ENCODE measurements at regions not wholly inside any gene's neighbourhood (a gene's known extent, or its start where the extent isn't known, plus 50 kb on each side); places are given as distances from the start of the nearest gene placed in this dataset.

DNA sequence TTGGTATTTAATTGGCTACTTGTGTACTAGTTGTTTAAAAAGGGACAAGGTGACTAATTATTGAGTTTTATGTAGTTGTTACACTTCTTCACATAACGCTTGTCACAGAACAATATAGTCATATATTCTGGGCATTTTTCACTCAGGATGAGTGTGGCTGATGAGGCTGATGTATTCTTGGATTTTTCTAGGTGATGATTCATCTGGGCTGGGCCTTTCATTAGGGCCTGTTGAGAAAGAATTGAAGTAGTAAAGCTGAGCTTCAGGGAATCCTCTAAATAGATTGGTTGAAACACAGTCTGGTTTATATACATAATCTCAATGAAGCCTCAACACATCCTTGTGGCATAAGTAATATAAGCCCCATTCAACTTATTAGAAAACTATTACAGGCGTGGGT is 445.7 kb downstream of the DAD1 start:
- H4K20me1 ChIP-seq (ENCODE audit: insufficient read depth), result no peaks in the 10 kb centered on the region
- no peak overlapping the region for H2AFZ ChIP-seq
- no peaks in the 10 kb centered on the region for H3K27me3 ChIP-seq (replicated peaks; ENCODE audit: insufficient read depth)
- in situ Hi-C loops (cut with MboI), result no loop called here
- no peak overlapping the region for H3K4me3 ChIP-seq
- no peaks in the 10 kb centered on the region for H3K79me2 ChIP-seq (ENCODE audit: insufficient read depth)
- no peaks in the 10 kb centered on the region for H3K9me2 ChIP-seq (ENCODE audit: insufficient read depth)
- H3K4me1 ChIP-seq (ENCODE audit: insufficient read depth), result no peaks in the 10 kb centered on the region
- TF ChIP-seq EZH2 (IDR thresholded peaks at IDR 0.05; ENCODE audit: insufficient read depth, poor library complexity, severe bottlenecking) (no peak), EZH2phosphoT487 (IDR thresholded peaks at IDR 0.05; ENCODE audit: insufficient read depth, low read depth) (no peak)
- DNase-seq, result peak; percentile 18
- H3K27ac ChIP-seq, result no peak overlapping the region
- no peaks in the 10 kb centered on the region for H3F3A ChIP-seq (ENCODE audit: insufficient read depth)
- H3K9me3 ChIP-seq (ENCODE audit: low read depth), result no peaks in the 10 kb centered on the region
- H3K4me2 ChIP-seq (ENCODE audit: unreplicated experiment), result no peak overlapping the region
- no peaks in the 10 kb centered on the region for H3K36me3 ChIP-seq (ENCODE audit: low read depth)
- 38 to 48% methylated on average over 2 of the region's 2 CpGs for WGBS, 2 experiments (ENCODE audit: low coverage in 1 of 2, low lambda C conversion rate in 2 of 2, missing lambda C conversion rate in 2 of 2)
- H3K9ac ChIP-seq, result no peak overlapping the region

DNA sequence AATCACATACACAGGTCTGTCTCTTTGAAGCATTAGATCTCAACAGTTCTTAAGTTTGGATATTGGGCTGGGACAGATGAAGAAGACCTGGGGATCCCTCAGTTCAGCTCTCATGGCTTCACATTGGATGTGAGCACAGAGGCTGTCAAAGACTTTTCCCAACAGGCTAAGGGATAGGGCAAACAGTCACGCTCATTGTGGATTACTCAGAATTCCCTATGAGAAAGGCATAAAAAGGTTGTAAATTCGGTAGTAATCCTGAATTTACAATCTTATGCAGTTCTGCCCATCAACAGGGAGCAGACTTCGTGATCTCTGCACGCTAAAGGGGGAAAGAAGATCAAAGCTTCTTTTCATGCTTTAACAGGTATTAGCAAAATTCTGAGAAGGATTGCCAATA is 448.4 kb downstream of the DAD1 start:
- in situ Hi-C loops (cut with MboI), result no loop called here
- no peak for DNase-seq
- H3K27ac ChIP-seq, result no peak overlapping the region
- H2AFZ ChIP-seq, result no peak overlapping the region
- no peaks in the 10 kb centered on the region for H3K36me3 ChIP-seq (ENCODE audit: low read depth)
- H3K4me3 ChIP-seq, result no peak overlapping the region
- no peaks in the 10 kb centered on the region for H3F3A ChIP-seq (ENCODE audit: insufficient read depth)
- 25 to 28% methylated on average over 4 of the region's 4 CpGs for WGBS, 2 experiments (ENCODE audit: low coverage in 1 of 2, low lambda C conversion rate in 2 of 2, missing lambda C conversion rate in 2 of 2)
- TF ChIP-seq EZH2phosphoT487 (IDR thresholded peaks at IDR 0.05; ENCODE audit: insufficient read depth, low read depth) (no peak), EZH2 (IDR thresholded peaks at IDR 0.05; ENCODE audit: insufficient read depth, poor library complexity, severe bottlenecking) (no peak)
- no peaks in the 10 kb centered on the region for H3K4me1 ChIP-seq (ENCODE audit: insufficient read depth)
- no peaks in the 10 kb centered on the region for H4K20me1 ChIP-seq (ENCODE audit: insufficient read depth)
- no peaks in the 10 kb centered on the region for H3K79me2 ChIP-seq (ENCODE audit: insufficient read depth)
- no peaks in the 10 kb centered on the region for H3K9me2 ChIP-seq (ENCODE audit: insufficient read depth)
- no peak overlapping the region for H3K9ac ChIP-seq
- no peaks in the 10 kb centered on the region for H3K27me3 ChIP-seq (replicated peaks; ENCODE audit: insufficient read depth)
- H3K4me2 ChIP-seq (ENCODE audit: unreplicated experiment), result no peak overlapping the region
- peaks cover 3% of the 10 kb centered on the region for H3K9me3 ChIP-seq (ENCODE audit: low read depth)

DNA sequence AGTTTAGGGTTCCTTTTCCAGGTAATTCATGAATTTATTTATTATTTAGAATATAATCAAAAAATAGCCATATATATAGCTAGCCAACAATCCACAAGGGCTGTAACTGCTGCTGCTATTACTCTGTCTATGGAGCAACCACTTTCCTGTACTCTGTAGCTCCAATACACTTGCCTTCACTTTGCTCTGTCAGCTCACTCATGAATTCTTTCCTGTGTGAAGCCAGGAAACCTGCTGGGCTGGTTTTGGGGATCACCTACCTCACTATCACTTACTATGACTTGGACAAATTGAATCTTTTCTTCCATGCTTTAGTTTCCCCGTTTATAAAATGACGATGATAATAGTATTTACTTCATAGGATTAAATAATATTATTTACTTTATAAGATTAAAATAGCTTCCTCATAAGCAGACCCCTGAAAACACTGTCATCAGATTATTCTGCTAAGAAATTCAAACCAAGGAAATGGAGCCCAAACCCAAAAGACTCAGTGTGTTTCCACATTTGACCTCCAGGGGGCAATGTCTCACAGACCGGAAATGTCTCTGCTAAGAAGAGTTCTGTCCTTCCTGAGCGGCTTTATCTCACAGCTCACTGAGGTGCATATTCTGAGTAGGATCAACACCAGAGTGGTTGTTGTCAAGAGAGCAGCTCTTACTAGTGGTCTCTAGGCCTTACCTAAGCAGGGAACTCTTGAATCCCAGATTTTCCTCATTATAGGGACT is 457.1 kb downstream of the DAD1 start:
- Histone ChIP-seq H3K4me2 (ENCODE audit: unreplicated experiment) (no peak overlapping the region), H3F3A (ENCODE audit: insufficient read depth) (no peaks in the 10 kb centered on the region), H3K4me1 (ENCODE audit: insufficient read depth) (no peaks in the 10 kb centered on the region), H3K4me3 (no peak overlapping the region), H3K9me3 (ENCODE audit: low read depth) (peaks cover 6% of the 10 kb centered on the region), H3K9ac (no peak overlapping the region), H4K20me1 (ENCODE audit: insufficient read depth) (no peaks in the 10 kb centered on the region), H3K27me3 (replicated peaks; ENCODE audit: insufficient read depth) (no peaks in the 10 kb centered on the region), H3K79me2 (ENCODE audit: insufficient read depth) (no peaks in the 10 kb centered on the region), H3K36me3 (ENCODE audit: low read depth) (no peaks in the 10 kb centered on the region), H3K27ac (no peak overlapping the region), H3K9me2 (ENCODE audit: insufficient read depth) (no peaks in the 10 kb centered on the region), H2AFZ (no peak overlapping the region)
- TF ChIP-seq EZH2phosphoT487 (IDR thresholded peaks at IDR 0.05; ENCODE audit: insufficient read depth, low read depth), result no peak
- TF ChIP-seq EZH2 (IDR thresholded peaks at IDR 0.05; ENCODE audit: insufficient read depth, poor library complexity, severe bottlenecking), result no peak
- no peak for DNase-seq
- in situ Hi-C loops (cut with MboI), result no loop called here
- 48 to 53% methylated on average over 4 of the region's 4 CpGs for WGBS, 2 experiments (ENCODE audit: low coverage in 1 of 2, low lambda C conversion rate in 2 of 2, missing lambda C conversion rate in 2 of 2)

DNA sequence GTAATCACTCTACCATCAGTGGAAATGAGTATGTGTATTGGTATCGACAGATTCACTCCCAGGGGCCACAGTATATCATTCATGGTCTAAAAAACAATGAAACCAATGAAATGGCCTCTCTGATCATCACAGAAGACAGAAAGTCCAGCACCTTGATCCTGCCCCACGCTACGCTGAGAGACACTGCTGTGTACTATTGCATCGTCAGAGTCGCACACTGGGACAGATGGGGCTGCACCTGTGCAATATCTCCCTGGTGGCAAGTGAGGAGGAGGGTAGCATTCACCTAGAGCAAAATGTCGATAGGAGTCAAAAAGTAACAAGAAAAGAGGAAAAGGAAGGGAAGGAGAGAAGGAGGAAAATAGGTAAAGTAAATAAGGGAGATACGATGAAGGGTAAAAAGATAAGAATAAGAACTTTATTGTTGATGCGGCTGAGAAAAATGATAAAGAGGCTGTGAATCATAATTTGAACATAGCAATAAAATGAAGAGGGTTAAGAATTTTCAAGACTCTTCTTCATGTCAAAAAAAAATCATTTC is 450.5 kb upstream of the OR4E1 start:
- no peaks in the 10 kb centered on the region for H3K4me1 ChIP-seq (ENCODE audit: insufficient read depth)
- no peaks in the 10 kb centered on the region for H3K36me3 ChIP-seq (ENCODE audit: low read depth)
- DNase-seq, result no peak
- H3K9me2 ChIP-seq (ENCODE audit: insufficient read depth), result no peaks in the 10 kb centered on the region
- H3K27ac ChIP-seq, result no peak overlapping the region
- no peak overlapping the region for H3K4me2 ChIP-seq (ENCODE audit: unreplicated experiment)
- TF ChIP-seq EZH2phosphoT487 (IDR thresholded peaks at IDR 0.05; ENCODE audit: insufficient read depth, low read depth), result no peak
- in situ Hi-C loops (cut with MboI), result no loop called here
- 63 to 64% methylated on average over 8 of the region's 8 CpGs for WGBS, 2 experiments (ENCODE audit: low coverage in 1 of 2, low lambda C conversion rate in 2 of 2, missing lambda C conversion rate in 2 of 2)
- no peaks in the 10 kb centered on the region for H3K9me3 ChIP-seq (ENCODE audit: low read depth)
- H3K9ac ChIP-seq, result no peak overlapping the region
- no peaks in the 10 kb centered on the region for H3F3A ChIP-seq (ENCODE audit: insufficient read depth)
- H4K20me1 ChIP-seq (ENCODE audit: insufficient read depth), result no peaks in the 10 kb centered on the region
- H3K27me3 ChIP-seq (replicated peaks; ENCODE audit: insufficient read depth), result no peaks in the 10 kb centered on the region
- H3K79me2 ChIP-seq (ENCODE audit: insufficient read depth), result no peaks in the 10 kb centered on the region
- H3K4me3 ChIP-seq, result no peak overlapping the region
- H2AFZ ChIP-seq, result no peak overlapping the region

Data from GM23248 (cell line).